SIG-M5 treated with dmso at 0.1 percent for 504 hours (cell line): ENCODE measurements at regions not wholly inside any gene's neighbourhood (a gene's known extent, or its start where the extent isn't known, plus 50 kb on each side); places are given as distances from the start of the nearest gene placed in this dataset.

Experiments used
- DNase-seq: peaks from one replicate; lab custom pipeline; 2025; ENCODE audit not compliant: unreplicated experiment; lab: John Stamatoyannopoulos, UW

DNA sequence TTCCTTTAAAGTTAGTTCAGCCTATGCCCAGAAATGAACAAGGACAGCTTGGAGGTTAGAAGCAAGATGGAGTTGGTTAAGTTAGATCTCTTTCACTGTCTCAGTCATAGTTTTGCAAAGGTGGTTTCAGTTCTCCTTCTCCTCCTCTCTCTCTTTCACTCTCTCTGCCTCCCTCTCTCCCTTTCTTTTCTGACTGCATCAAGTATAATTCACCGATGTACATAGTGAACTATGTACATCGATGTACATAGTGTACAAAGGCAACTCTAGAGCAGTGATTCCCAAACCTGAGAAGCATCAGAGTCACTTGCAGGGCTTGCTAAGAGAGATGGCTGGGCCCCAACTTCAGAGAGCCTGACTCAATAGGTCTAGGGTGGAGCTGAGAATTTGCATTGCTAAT, 1259.7 kb downstream of the TYW1 start:
- no peak for DNase-seq

DNA sequence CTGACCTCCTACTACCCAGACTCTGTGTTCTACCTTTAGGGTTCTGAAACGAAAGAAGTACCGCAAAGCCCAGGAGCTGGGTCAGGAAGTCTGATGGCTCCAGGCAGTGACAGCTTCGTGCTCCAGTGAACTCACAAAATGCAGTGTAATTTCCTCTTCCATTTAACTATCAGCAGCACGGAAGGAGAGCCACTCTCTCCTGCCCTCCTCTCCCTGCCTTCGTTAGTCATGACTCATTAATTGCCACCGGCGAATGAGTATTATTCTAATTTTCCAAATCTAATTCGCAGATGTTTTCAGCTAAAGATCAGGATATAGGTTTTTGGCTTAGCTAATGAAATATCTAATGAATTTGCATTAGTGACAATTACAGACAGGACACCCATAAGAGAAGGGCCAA, 1262.0 kb downstream of the TYW1 start:
- no peak for DNase-seq

DNA sequence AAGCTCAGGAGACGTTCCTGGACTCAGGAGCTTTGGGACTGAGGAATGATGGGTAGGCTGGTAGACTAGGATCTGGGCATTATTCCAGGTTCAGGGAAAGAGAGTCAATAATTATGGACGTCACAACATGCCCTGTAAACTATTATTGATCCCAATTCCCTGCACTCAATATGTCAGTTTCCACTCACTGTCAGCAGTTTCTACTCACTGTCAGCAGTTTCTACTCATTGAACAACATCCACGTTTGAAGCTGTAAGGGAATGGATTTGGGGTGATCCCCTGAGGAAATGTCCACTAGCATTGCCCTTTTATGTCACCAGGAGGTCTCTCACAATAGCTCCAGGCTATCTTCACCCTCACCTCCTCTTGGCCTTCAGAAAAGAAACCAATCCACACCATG, 1268.6 kb downstream of the TYW1 start:
- DNase-seq, result no peak

GRCh38 chr7:68266004-68266579, 1269.5 kb downstream of the TYW1 start:
- DNase-seq, result no peak

DNA sequence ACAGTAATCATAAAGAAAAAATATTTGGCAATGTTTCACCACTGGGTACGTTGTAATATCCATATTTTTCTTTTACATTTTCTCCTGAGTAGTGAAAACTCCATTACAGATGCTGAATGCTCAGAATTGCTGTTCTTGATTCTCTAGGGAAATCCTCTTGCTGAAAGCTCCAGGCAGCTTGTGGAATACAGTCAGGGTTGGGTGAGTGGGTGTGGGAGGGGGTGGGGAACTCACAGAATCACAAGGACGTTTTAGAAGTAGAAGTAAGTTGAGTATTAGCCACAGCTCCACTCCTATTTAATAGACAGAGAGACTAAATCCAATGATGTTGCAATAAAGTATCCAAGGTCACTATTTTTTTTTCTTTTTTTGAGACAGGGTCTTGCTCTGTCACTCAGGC, 1270.9 kb downstream of the TYW1 start:
- DNase-seq, result no peak

GRCh38 chr7:68269405-68269804, 1272.8 kb downstream of the TYW1 start:
- no peak for DNase-seq

GRCh38 chr7:68272507-68272906, 1275.9 kb downstream of the TYW1 start:
- DNase-seq, result no peak

- DNase-seq, result no peak
Observed at GRCh38 chr7:68276725-68277124, 1280.1 kb downstream of the TYW1 start.

DNA sequence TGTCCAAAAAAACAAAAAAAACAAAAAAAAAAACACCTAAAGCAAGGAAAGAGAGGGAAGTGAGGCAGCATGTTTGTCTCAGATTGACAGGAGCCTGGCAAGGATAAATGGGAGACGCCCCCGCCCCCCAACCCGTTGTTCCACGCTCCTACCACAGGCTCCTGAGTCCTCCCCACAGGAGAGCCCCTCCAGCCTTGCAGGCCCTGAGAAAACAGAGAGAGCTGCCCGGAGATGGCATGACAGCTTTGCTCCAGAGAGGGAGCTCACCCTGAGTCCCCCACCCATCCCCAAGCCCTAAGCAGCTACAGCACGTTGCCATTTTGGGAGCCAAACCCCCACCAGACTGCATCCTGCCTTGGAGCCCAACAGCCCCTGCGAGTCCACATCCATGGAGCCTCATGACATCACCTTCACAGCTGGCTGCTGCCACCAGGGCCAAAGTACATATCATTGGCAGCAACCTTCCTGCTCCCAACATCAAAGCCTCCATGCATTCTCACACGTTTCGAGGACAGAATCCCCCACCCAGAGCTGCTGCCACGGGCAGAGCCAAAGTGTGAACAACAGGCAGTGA, 1283.3 kb downstream of the TYW1 start:
- DNase-seq, result no peak

GRCh38 chr7:68280931-68281330, 1284.3 kb downstream of the TYW1 start:
- DNase-seq, result no peak

- no peak for DNase-seq
Observed at GRCh38 chr7:68288144-68288593, 1291.5 kb downstream of the TYW1 start.

DNA sequence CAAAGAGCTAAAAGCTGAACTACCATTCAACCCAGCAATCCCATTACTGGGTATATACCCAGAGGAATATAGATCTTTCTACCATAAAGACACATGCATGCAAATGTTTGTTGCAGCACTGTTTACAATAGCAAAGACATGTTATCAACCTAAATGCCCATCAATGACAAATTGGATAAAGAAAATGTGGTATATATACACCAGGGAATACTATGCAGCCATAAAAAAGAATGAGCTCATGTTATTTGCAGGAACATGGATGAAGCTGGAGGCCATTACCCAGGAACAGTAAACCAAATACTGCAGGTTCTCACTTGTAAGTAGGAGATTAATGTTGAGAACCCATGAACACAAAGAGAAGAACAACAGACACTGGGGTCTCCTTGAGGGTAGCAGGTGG, 1295.1 kb downstream of the TYW1 start:
- no peak for DNase-seq

- DNase-seq, result no peak
Observed at GRCh38 chr7:68295386-68295785, 1298.8 kb downstream of the TYW1 start.

DNA sequence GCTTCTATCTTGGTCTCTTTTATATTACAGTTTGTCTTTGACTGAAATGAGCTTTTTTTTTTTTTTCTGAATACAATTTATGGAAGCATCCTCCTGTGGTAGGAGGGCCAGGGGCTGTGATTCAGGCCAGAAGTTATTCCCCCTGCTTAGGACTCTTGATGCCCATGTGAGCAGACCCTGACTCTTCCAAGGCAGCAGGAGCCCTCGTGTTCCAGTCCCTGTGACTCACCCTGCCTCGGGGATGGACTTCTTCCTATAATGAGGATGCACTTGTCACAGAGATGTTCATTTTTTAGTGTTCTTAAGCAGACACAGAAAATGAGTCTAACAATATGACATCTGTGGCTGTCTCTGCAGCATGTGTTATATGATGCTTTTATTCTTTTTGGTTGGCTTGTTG, 1293.7 kb upstream of the AUTS2 start:
- DNase-seq, result no peak

DNA sequence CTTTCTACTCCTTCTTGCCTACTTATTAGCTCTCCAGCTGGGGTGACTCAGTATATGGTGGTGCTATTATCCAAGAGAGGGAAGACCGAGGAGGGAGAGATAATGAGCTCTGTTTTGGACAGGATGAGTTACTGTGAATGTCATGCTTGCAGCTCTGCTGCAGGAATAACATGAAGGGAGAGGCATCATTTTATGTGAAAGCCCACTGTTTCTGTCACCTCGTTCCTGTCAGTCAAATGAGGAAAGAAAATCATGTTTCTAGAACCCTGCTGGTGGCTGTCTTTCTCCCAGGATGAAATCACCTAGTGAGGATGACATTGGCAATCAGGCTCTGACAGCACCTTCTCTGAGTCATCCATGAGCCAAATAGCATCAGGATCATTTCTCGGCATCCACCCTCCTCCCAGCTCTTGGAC, 1291.6 kb upstream of the AUTS2 start:
- DNase-seq, result no peak

DNA sequence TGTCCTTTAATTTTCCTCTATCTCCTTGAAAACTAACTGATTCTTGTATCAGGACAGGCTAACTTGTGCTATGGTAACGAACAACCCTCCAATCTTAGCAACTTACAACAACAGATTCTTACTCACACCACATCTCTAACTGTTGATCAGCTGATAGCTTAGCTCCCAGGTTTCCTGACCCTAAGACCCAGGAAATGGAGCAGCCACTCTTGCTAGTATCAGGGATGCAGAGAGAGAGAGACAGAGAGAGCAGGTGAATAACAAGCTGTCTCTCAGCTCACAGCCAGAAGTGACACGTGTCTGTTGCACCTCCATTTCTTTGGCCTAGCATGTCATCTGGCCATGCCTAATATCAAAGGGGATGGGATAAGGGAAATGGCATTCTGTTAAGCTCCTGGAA, 1289.0 kb upstream of the AUTS2 start:
- no peak for DNase-seq

DNA sequence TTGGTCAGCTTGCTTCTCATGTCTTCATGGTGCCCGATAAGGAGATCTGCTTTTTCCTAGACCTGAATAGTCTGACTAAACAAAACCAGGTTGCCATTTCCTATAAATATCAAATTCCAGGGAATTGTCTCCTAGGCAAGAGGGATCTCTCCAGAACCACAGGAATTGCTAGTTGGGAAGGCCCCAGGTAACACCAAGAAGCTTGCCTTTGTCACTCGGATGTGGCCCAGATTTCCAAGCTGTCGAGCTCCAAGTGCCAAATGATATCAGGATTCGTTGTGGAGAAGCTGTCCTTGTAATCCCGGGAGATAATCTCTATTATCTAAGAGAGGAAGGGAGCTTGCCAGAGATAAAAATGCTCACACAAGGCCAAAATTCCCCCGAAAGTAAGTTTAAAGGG, 1288.5 kb upstream of the AUTS2 start:
- DNase-seq, result no peak

DNA sequence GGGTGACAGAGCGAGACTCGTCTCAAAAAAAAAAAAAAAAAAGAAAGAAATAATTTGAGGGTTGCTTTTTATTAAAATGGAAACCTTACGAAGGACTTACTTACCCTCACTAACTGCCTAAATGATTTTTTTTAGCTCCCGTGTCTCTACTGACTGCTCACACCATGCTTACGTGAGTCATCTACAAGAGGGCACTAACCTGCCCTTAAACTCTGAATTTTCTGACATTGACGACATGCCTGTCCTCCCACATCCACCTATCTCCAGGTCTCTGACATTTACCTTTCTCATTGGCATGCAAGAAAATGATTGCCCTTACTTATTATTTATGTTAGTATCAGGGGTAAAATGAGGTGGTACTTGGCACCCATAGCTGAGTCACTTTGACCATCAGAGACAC, 1286.3 kb upstream of the AUTS2 start:
- DNase-seq, result no peak

GRCh38 chr7:68313806-68314205, 1284.5 kb upstream of the AUTS2 start:
- no peak for DNase-seq

GRCh38 chr7:68314208-68314607, 1284.1 kb upstream of the AUTS2 start:
- no peak for DNase-seq

DNA sequence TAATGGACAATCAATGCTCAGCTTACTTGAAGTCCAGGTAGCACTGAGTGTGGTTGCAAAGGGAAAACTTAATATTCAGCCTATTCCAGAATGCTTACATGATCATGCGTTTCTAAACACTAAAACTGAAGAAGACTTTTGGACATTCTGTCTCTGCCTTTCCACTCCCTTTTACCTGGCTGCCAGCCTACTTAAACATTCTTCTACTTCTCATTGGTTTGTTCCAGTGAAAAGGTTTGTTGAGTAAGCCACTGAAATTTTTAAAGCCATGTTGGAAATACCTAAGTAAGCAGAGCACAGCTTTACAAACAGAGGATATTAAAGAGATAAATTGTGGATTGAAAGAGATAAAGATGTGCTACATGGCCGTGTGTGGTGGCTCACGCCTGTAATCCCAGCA, 1280.8 kb upstream of the AUTS2 start:
- no peak for DNase-seq

GRCh38 chr7:68319061-68319460, 1279.2 kb upstream of the AUTS2 start:
- no peak for DNase-seq

- DNase-seq, result peak; percentile 38
Observed at GRCh38 chr7:68321076-68321639, 1277.1 kb upstream of the AUTS2 start.
